Mesenchymal stem cell (in vitro differentiated cells and primary cell): ENCODE measurements at regions not wholly inside any gene's neighbourhood (a gene's known extent, or its start where the extent isn't known, plus 50 kb on each side); places are given as distances from the start of the nearest gene placed in this dataset.
A peak's percentile ranks its signal among the peaks of the same experiment; 100 is the strongest.

Experiments
- DNase-seq: peaks from one replicate; pipeline ENCODE4 v3.0.0-alpha.2; 2013
- H2AFZ ChIP-seq: one replicate; pipeline ENCODE4 v1.6.1; 2013; ENCODE audit warnings: low read depth, mild to moderate bottlenecking, control low read depth, inconsistent platforms, low read length, moderate library complexity
- H2AK5ac ChIP-seq: 2 replicates; pipeline ENCODE4 v1.6.1; 2013; ENCODE audit warnings: low read length, moderate library complexity, mild to moderate bottlenecking, inconsistent platforms; ENCODE audit not compliant: severe bottlenecking
- H2BK120ac ChIP-seq: one replicate; pipeline ENCODE4 v1.6.1; 2013; ENCODE audit warnings: low read depth, mild to moderate bottlenecking, inconsistent platforms, low read length, moderate library complexity
- H2BK12ac ChIP-seq, 2 experiments: one replicate each; pipeline ENCODE4 v1.6.1; 2013; ENCODE audit warnings: inconsistent platforms in 2 of 2, low read length in 2 of 2, mild to moderate bottlenecking in 2 of 2, moderate library complexity in 2 of 2, control low read depth in 1 of 2
- H2BK15ac ChIP-seq: one replicate; pipeline ENCODE4 v1.6.1; 2013; ENCODE audit warnings: mild to moderate bottlenecking, low read depth, inconsistent platforms; ENCODE audit not compliant: poor library complexity, severe bottlenecking
- H2BK5ac ChIP-seq: 2 replicates; pipeline ENCODE4 v1.6.1; 2013; ENCODE audit warnings: low read depth, mild to moderate bottlenecking, low read length, control low read depth, inconsistent platforms; ENCODE audit not compliant: poor library complexity, severe bottlenecking
- H3K14ac ChIP-seq, 2 experiments: one replicate each; pipeline ENCODE4 v1.6.1; 2013; ENCODE audit warnings: inconsistent platforms in 2 of 2, low read length in 2 of 2, control low read depth in 1 of 2, mild to moderate bottlenecking in 1 of 2, moderate library complexity in 1 of 2
- H3K18ac ChIP-seq, 2 experiments: one replicate each; pipeline ENCODE4 v1.6.1; 2013; ENCODE audit warnings: inconsistent platforms in 2 of 2, low read length in 2 of 2, control low read depth in 1 of 2, low read depth in 1 of 2, mild to moderate bottlenecking in 1 of 2
- H3K23ac ChIP-seq, 2 experiments: one replicate each; pipeline ENCODE4 v1.6.1; 2013; ENCODE audit warnings: inconsistent platforms in 2 of 2, low read length in 2 of 2, mild to moderate bottlenecking in 2 of 2, moderate library complexity in 2 of 2, control low read depth in 1 of 2
- H3K27ac ChIP-seq: 2 replicates; pipeline ENCODE4 v1.5.1; 2013; ENCODE audit warnings: mild to moderate bottlenecking, moderate library complexity, low read length, control low read depth, inconsistent platforms; ENCODE audit not compliant: poor library complexity, severe bottlenecking
- H3K27me3 ChIP-seq, 2 experiments: 2 replicates each; pipeline versions ENCODE4 v1.6.1 to v1.7.0; 2013; ENCODE audit warnings: low read length in 2 of 2, mild to moderate bottlenecking in 2 of 2, moderate library complexity in 2 of 2, control low read depth in 1 of 2, inconsistent platforms in 1 of 2; ENCODE audit not compliant: control insufficient read depth in 1 of 2, insufficient read depth in 1 of 2
- H3K36me3 ChIP-seq, 2 experiments: 2 replicates each; pipeline versions ENCODE4 v1.6.1 to v1.7.0; 2013; ENCODE audit warnings: low read length in 2 of 2, control low read depth in 1 of 2, inconsistent platforms in 1 of 2, low read depth in 1 of 2, mild to moderate bottlenecking in 1 of 2; ENCODE audit not compliant: insufficient read depth in 2 of 2, control insufficient read depth in 1 of 2
- H3K4ac ChIP-seq, 2 experiments: one replicate each; pipeline ENCODE4 v1.6.1; 2013; ENCODE audit warnings: inconsistent platforms in 2 of 2, low read length in 2 of 2, mild to moderate bottlenecking in 2 of 2, moderate library complexity in 2 of 2, control low read depth in 1 of 2, low read depth in 1 of 2
- H3K4me1 ChIP-seq: 2 replicates; pipeline ENCODE4 v1.6.1; 2013; ENCODE audit warnings: low read depth, low read length, control low read depth; ENCODE audit not compliant: control insufficient read depth, insufficient read depth
- H3K4me2 ChIP-seq: 2 replicates; pipeline ENCODE4 v1.6.1; 2013; ENCODE audit warnings: low read length, mild to moderate bottlenecking, inconsistent platforms; ENCODE audit not compliant: poor library complexity, severe bottlenecking
- H3K4me3 ChIP-seq, 2 experiments: 2 replicates each; pipeline versions ENCODE4 v1.5.1 to v1.7.0; 2013; ENCODE audit warnings: low read length in 2 of 2, mild to moderate bottlenecking in 2 of 2, control low read depth in 1 of 2, low read depth in 1 of 2; ENCODE audit not compliant: insufficient read depth in 1 of 2
- H3K79me1 ChIP-seq: replicated peaks from 2 replicates; pipeline ENCODE4 v1.6.1; 2013; ENCODE audit warnings: mild to moderate bottlenecking, control low read depth, low read length, inconsistent platforms; ENCODE audit not compliant: poor library complexity, severe bottlenecking
- H3K9ac ChIP-seq: 2 replicates; pipeline ENCODE4 v1.7.0; 2013; ENCODE audit warnings: mild to moderate bottlenecking, low read length, moderate library complexity
- H3K9me3 ChIP-seq: 2 replicates; pipeline ENCODE4 v1.7.0; 2013; ENCODE audit warnings: mild to moderate bottlenecking, low read length; ENCODE audit not compliant: control insufficient read depth
- H4K8ac ChIP-seq: one replicate; pipeline ENCODE4 v1.6.1; 2013; ENCODE audit warnings: inconsistent platforms, mild to moderate bottlenecking, low read length, moderate library complexity
- H4K91ac ChIP-seq: one replicate; pipeline ENCODE4 v1.6.1; 2013; ENCODE audit warnings: mild to moderate bottlenecking, low read length, inconsistent platforms
- WGBS: methylation state at CpG from one replicate; pipeline ENCODE4 v1.1.7; 2013; ENCODE audit warnings: mixed read lengths; 5-methylcytosine and 5-hydroxymethylcytosine counted together

- peak overlapping the region; percentile 49 for H3K9ac ChIP-seq
- H4K91ac ChIP-seq: no peak overlapping the region
- no peak overlapping the region for H2BK5ac ChIP-seq
- peak overlapping the region; percentile 74 for H2BK120ac ChIP-seq
- H2AFZ ChIP-seq: no peak overlapping the region
- DNase-seq: no peak
- no peaks in the 10 kb centered on the region for H3K79me1 ChIP-seq
- no peak overlapping the region for H4K8ac ChIP-seq
- no peak overlapping the region for H2AK5ac ChIP-seq
- H3K27me3 ChIP-seq: no peaks in the 10 kb centered on the region
- no peak overlapping the region for H3K14ac ChIP-seq
- peak overlapping the region in 1 of 2 experiments; percentile 49 for H2BK12ac ChIP-seq
- WGBS: 50% methylated on average over 2 of the region's 3 CpGs
- H3K4me2 ChIP-seq: no peak overlapping the region
- no peaks in the 10 kb centered on the region for H3K36me3 ChIP-seq
- no peak overlapping the region for H3K23ac ChIP-seq
- no peak overlapping the region for H3K4ac ChIP-seq
- H3K4me3 ChIP-seq: peak overlapping the region in 1 of 2 experiments; percentile 23
- peak overlapping the region; percentile 15 for H2BK15ac ChIP-seq
- peaks cover 13% of the 10 kb centered on the region for H3K4me1 ChIP-seq
- H3K18ac ChIP-seq: peak overlapping the region in 1 of 2 experiments; percentile 23
- H3K27ac ChIP-seq: no peak overlapping the region
- H3K9me3 ChIP-seq: no peaks in the 10 kb centered on the region
These were observed 116.5 kb upstream of the JUN start for GRCh38 chr1:58900396-58900795.

DNA sequence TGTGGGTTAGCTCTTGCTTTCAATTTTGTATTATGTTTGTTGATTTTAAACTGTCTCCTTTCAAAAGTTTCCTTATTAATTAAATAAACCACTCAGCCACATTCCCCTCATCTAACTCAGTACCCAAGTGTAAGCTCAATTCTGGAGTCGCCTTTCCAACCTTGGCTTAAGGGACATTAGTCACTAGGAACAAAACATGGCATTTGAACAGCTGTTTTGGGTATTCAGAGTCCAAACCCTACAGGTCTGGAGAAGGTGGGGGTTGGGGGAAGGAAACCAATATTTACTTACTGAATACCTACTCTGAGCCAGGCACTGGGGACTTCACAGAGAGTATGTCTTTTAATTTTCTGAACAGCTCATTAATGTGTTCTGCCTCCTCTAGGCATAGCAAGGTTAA lies 117.2 kb upstream of the JUN start:
- 100% methylated on average over 1 of the region's 1 CpG for WGBS
- no peak overlapping the region for H3K14ac ChIP-seq
- H3K27me3 ChIP-seq: no peaks in the 10 kb centered on the region
- no peak overlapping the region for H4K8ac ChIP-seq
- H3K9ac ChIP-seq: peak overlapping the region; percentile 49
- H3K36me3 ChIP-seq: no peaks in the 10 kb centered on the region
- H3K27ac ChIP-seq: no peak overlapping the region
- H2BK5ac ChIP-seq: no peak overlapping the region
- H2BK12ac ChIP-seq: peak overlapping the region in 1 of 2 experiments; percentile 37
- no peak overlapping the region for H2AFZ ChIP-seq
- no peak overlapping the region for H3K4me3 ChIP-seq
- no peak for DNase-seq
- no peak overlapping the region for H2BK15ac ChIP-seq
- no peak overlapping the region for H2AK5ac ChIP-seq
- no peak overlapping the region for H3K23ac ChIP-seq
- peaks cover 11% of the 10 kb centered on the region for H3K4me1 ChIP-seq
- H2BK120ac ChIP-seq: no peak overlapping the region
- H3K18ac ChIP-seq: peak overlapping the region in 1 of 2 experiments; percentile 53
- H3K4me2 ChIP-seq: no peak overlapping the region
- H3K4ac ChIP-seq: peak overlapping the region in 1 of 2 experiments; percentile 22
- no peak overlapping the region for H4K91ac ChIP-seq
- no peaks in the 10 kb centered on the region for H3K9me3 ChIP-seq
- no peaks in the 10 kb centered on the region for H3K79me1 ChIP-seq

GRCh38 chr1:58902830-58903513 lies 119.1 kb upstream of the JUN start:
- peaks cover 7% of the 10 kb centered on the region for H3K4me1 ChIP-seq
- peak overlapping the region in 1 of 2 experiments; percentile 92 for H3K14ac ChIP-seq
- H2AK5ac ChIP-seq: peak overlapping the region; percentile 74

DNA sequence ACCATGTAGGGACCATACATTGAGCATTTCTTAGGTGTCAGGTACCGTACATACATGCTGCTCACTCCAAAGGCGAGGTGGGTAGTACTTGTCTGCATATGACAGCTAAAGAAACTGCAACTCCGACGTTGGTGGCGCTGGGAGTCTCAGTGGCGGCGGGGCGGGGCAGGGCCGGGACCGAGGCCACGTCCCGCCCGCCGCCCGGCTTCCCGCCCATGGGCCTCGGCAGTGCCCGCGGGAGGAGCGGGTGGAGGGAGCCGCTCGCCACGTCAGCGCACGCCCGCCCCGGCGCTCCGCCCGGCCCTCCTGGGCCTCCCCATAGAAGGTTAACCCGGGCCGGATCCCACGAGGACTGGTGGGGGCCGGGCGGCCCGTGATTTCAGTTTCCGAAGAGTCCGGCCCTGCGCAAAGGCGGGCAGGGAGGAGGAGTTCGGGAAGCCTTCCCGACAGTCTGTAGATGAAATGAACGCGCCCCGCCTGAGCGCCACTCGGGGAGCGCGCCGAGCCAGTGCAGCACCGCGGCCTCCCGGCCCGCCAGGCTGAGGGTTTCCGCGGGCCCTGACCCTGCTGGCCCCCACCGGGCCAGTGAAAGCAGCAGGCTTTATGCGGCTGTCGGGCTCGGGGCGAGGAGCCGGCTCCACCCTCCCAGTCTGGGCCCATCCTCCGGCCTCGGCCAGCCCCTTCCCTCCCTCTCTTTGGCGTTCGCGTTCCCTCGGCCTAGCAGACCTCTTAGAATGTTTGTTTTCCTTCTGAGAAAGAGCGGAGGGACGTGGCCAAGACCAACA lies 119.9 kb upstream of the JUN start:
- Histone ChIP-seq H2BK120ac (peak overlapping the region; percentile 91), H3K4ac (peak overlapping the region; percentile 88 to 98), H3K14ac (peak overlapping the region in 1 of 2 experiments; percentile 92), H3K23ac (peak overlapping the region in 1 of 2 experiments; percentile 85), H2AK5ac (peak overlapping the region; percentile 74), H2AFZ (peak overlapping the region; percentile 75), H3K4me1 (peaks cover 7% of the 10 kb centered on the region), H2BK15ac (peak overlapping the region; percentile 67), H3K36me3 (no peaks in the 10 kb centered on the region), H3K4me3 (peak overlapping the region; percentile 62 to 76), H3K4me2 (peak overlapping the region; percentile 76), H3K9ac (peak overlapping the region; percentile 90), H3K27ac (peak overlapping the region; percentile 87), H3K18ac (peak overlapping the region; percentile 90 to 100), H3K79me1 (no peaks in the 10 kb centered on the region), H2BK12ac (peak overlapping the region; percentile 29 to 99), H2BK5ac (peak overlapping the region; percentile 91), H3K27me3 (no peaks in the 10 kb centered on the region), H4K8ac (peak overlapping the region; percentile 83), H3K9me3 (no peaks in the 10 kb centered on the region), H4K91ac (peak overlapping the region; percentile 94)
- WGBS: under 1% methylated on average over 60 of the region's 70 CpGs
- peak; percentile 93 for DNase-seq

More at GRCh38 chr1:58902830-58903513, 119.1 kb upstream of the JUN start:
- Histone ChIP-seq H3K18ac (peak overlapping the region; percentile 90 to 100), H3K36me3 (no peaks in the 10 kb centered on the region), H2BK12ac (peak overlapping the region; percentile 75 to 99), H3K9ac (peak overlapping the region; percentile 90), H2BK15ac (peak overlapping the region; percentile 31), H3K9me3 (no peaks in the 10 kb centered on the region), H3K4me3 (peak overlapping the region; percentile 62 to 76), H3K23ac (peak overlapping the region in 1 of 2 experiments; percentile 85), H3K27me3 (no peaks in the 10 kb centered on the region), H3K79me1 (no peaks in the 10 kb centered on the region), H3K4ac (peak overlapping the region; percentile 88 to 98), H2AFZ (peak overlapping the region; percentile 68), H3K4me2 (peak overlapping the region; percentile 76), H2BK120ac (peak overlapping the region; percentile 91), H4K8ac (peak overlapping the region; percentile 58), H3K27ac (peak overlapping the region; percentile 87), H2BK5ac (no peak overlapping the region), H4K91ac (peak overlapping the region; percentile 94)
- 70% methylated on average over 11 of the region's 12 CpGs for WGBS
- no peak for DNase-seq
